HG03025 (cell line): ENCODE measurements at regions not wholly inside any gene's neighbourhood (a gene's known extent, or its start where the extent isn't known, plus 50 kb on each side); places are given as distances from the start of the nearest gene placed in this dataset.

Experiments
- ATAC-seq: cut with Tn5 transposase; IDR thresholded peaks from one replicate; pipeline ENCODE4 v1.9.1; 2021; ENCODE audit warnings: mild to moderate bottlenecking, moderate library complexity; ENCODE audit not compliant: unreplicated experiment, low FRiP score

DNA sequence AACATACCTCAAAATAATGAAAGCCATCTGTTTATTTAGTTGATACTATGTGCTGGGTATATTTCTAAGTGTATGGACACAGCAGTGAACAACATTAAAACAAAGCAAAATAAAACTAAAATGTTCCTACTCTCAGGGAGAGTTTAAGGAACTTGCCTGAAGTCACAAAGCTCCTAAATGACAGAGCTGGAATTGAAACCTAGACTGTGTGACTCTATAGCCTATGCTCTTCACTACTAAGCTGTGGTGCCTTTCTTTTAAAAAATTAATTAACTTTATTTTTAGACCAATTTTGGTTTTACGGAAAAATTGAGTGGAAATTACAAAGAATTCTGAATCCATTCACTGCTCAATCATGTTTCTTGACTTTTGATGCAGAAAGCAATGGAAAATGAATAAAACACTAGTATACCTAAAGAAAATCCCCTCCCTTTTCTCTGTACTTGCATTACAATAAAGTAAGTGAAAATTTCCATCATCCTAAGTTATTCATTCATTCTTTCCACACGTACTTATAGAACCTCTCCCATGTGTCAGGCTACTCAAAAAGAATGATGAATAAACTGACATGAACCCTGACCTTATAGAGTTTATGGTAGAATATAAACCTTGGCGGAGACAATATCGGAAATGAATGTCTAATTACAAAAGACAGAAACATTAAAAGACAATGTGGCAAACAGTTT is 189.8 kb upstream of the RBMS3 start:
- ATAC-seq, result no peak

DNA sequence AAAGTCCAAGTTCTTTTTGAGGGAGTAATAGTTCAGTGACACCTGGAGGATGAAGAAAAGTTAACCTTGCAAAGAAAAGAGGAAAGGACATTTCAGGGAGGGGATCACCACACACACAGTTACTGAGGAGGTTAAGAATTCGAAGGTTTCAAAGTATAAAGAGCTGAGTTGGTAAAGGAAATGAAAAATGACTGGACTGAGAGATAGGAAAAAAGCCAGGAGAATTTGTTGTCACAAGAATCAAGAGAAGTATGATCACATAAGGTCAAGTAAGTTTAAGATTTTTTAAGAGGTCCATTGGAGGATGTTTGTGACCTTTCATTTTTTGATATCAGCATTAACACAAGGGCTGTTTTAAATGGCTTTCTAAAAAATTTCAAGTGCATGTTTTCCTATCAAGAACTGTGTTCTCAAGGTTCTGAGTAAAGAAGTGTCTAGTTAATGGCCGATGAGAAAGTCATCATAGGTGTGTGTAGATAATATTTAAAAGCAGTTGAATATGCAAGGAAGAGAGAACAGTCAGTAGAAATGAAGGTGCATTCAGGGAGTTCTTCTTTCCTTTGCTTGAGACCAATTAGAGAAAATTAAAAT is 189.2 kb upstream of the RBMS3 start:
- no peak for ATAC-seq

GRCh38 chr3:29092348-29092747 is 188.5 kb upstream of the RBMS3 start:
- ATAC-seq, result no peak

GRCh38 chr3:29099296-29099695 is 181.6 kb upstream of the RBMS3 start:
- ATAC-seq, result no peak

- no peak for ATAC-seq
These were observed 181.1 kb upstream of the RBMS3 start for GRCh38 chr3:29099775-29100174.

- ATAC-seq, result no peak
These were observed 180.6 kb upstream of the RBMS3 start for GRCh38 chr3:29100292-29100691.

- ATAC-seq, result no peak
These were observed 152.9 kb upstream of the RBMS3 start for GRCh38 chr3:29128001-29128400.

DNA sequence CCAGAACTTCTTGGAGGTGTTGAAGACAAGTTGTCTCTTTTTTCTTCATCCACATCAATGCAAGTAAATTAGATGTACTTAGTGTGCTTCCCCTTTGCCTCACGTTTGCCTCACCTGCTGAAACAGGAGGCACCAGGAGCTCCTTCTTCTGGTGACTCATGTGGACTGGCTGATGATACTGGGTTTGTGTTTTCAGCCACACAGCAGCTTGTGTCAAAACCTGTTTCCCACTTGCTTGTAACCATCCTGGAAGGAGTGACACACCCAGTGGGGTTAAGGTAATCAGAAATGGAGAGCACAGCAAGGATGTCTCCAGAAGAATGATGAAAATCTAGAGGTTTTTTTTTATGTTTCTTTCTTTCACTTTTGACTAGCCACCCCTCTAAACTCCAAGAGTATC is 143.3 kb upstream of the RBMS3 start:
- no peak for ATAC-seq

- ATAC-seq, result no peak
These were observed 142.7 kb upstream of the RBMS3 start for GRCh38 chr3:29138171-29138570.

DNA sequence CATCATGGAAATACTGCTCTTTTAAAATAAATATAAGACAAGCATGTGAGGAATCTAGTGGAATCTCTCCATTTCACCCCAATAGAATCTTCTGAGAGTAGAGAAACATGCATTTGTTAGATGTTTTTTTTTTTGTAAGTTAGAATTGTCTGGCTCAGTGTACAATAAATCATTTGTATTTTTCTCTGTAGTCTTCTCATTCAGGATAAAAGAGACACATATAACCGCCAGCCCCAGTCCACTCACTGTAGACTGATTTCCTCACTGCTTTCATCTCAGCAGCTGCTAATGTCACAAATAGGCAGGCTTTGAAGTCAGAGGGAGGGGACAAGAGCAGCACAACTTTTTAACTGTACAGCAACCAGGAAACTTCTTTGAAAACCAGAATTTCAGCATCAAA is 140.2 kb upstream of the RBMS3 start:
- ATAC-seq, result no peak

DNA sequence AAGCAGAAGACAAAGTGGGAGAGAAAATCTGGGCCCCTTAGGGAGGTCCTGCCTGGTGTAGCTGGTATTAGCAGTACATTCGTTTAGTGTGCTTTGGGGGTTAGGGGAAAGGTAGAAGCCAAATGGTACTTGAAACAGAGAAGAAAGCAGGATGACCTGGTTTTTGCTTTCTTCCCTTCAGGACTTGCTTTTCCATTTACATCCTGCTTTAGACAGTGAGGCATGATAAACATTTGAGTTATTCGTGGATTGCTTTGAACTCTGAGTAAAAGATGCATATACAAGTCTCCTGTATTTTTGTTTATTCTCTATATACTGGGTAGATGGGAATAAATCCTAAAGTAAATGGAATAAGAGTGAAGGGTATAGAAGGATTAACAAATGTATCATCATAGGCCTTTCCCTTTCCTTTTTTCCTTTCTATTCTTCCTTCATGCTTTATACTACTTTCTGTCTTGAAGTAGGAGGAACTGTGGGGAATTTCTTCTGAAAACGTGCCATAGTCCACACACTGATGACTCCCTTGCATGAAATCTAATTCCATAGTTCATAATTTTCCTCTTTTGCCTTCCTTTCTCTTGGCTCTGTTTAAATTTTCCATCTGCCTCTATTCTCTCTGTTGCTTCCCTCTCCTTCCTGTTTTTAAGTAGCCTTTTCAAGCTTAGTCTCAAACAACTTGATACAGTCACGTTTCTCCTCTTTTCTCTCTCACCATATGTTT is 139.5 kb upstream of the RBMS3 start:
- no peak for ATAC-seq

DNA sequence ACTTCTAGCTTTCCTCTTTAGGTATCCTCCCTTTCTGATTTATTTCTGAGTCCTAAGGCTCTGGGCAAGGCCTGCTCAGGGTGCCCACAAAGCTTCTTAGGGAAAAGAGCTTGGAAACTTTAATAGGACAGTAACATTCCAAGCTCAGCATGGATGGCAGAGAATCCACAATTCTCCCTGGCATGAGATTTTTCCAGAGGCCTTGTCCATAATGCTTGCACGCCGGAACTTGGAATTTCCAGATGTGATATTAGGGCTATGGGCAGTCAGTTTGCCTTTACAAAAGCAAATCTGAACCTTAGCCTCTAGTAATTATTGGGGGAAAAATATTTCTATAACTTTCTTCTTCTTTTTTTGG is 139.0 kb upstream of the RBMS3 start:
- ATAC-seq, result no peak

DNA sequence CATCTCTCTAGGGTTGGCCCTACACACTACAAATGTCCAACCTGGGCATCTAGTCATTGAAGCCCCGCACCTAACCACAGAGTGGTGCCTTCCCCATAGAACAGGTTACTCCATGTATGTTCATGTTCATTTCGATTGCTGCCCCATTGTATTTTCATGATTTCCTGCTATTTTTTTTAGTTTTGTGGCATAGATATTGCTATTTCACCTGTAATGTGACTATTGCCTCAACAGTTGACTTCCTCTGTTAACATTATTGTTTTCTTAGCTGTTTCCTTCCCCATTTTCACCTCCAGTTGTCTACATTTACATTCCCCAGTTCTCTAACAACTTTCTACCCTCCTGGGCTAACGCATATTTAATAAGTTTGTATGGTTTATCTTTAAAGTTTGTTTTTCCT is 137.7 kb upstream of the RBMS3 start:
- no peak for ATAC-seq

DNA sequence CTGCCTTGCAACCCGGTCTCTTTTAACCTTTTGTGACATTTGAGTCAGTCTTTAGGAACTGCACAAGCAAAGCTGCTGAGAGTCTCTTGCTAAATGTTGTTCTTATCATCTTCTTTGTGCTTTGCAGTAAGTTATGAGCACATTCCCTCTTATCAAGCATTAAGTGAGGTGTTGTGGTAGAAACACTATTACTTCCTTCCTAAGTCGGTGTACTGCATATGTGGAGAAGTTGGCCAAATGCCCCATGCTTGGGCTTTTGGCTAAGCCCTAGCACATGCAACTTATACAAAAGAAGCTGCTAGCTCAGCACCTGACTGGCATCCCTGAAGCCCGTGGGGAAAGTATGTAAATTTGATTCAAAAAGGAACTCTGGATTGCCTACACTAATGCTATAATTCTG is 136.5 kb upstream of the RBMS3 start:
- no peak for ATAC-seq

DNA sequence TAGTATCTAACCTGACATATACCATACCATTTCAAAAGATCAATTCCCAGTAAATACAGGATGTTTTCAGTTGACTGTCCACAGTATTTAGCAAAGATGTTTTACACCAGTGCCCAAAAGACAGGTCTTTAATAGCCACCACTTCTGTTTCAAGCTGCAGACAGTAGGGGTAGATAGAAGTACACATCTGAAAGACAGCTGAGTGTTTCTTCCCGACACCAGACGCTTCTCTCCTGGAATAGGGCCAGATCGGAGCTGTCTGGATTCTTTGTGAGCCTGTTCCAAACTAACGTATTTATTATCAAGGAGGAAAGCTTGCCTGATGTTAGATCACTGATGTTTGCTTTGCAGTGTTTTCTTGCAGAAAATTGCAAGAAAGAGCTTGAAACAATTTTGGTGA is 136.1 kb upstream of the RBMS3 start:
- ATAC-seq, result no peak

- no peak for ATAC-seq
These were observed 135.5 kb upstream of the RBMS3 start for GRCh38 chr3:29145360-29145759.

- no peak for ATAC-seq
These were observed 128.5 kb upstream of the RBMS3 start for GRCh38 chr3:29152379-29152778.

- ATAC-seq, result no peak
These were observed 127.1 kb upstream of the RBMS3 start for GRCh38 chr3:29153811-29154210.

GRCh38 chr3:29156086-29156715 is 124.7 kb upstream of the RBMS3 start:
- ATAC-seq, result no peak

DNA sequence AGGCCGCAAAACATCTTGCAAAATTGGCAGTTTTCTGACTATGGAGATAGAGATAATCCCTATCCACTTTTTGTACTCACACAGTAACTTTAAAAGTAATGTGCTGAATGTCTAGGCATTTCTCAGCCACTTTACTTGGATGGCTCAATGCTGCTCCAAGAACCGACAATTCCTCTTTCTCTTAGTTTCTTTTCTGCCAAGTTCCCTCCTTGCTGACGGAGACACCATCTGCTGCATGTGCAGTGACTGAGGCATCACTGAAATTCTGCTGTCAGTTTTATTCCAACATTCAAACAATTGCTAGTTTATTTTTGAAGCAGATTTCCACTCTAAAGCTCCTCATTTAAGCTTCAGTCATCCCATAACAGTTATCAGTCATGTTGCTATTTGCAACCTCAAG is 116.0 kb upstream of the RBMS3 start:
- ATAC-seq, result no peak

DNA sequence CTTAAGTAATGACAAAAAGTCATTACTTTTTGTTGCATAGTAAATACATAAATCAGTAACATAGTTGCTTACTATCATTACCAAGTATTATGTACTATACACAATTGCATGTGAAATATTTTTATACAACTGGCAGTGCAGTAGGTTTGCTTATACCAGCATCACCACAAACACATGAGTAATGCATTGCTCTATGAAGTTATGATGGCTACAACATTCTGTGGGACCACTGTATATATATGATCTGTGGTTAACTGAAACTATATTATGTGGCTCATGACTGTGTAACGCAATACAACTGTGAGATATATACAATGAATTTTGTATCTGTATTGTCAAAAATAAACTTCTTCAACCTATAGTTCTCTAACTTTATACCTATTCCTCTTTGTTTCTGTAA is 113.7 kb upstream of the RBMS3 start:
- no peak for ATAC-seq

GRCh38 chr3:29168081-29168480 is 112.8 kb upstream of the RBMS3 start:
- ATAC-seq, result no peak
